GM18499 (cell line): ENCODE measurements at regions not wholly inside any gene's neighbourhood (a gene's known extent, or its start where the extent isn't known, plus 50 kb on each side); places are given as distances from the start of the nearest gene placed in this dataset.
"Not testable (repeated sequence)": the region's sequence is repeated elsewhere in the genome, so short reads cannot be mapped to it uniquely, and the experiment has no call there.

Experiments
- ATAC-seq: cut with Tn5 transposase; IDR thresholded peaks from one replicate; pipeline ENCODE4 v1.9.1; 2021; ENCODE audit warnings: moderate number of reproducible peaks; ENCODE audit not compliant: insufficient read depth, unreplicated experiment

DNA sequence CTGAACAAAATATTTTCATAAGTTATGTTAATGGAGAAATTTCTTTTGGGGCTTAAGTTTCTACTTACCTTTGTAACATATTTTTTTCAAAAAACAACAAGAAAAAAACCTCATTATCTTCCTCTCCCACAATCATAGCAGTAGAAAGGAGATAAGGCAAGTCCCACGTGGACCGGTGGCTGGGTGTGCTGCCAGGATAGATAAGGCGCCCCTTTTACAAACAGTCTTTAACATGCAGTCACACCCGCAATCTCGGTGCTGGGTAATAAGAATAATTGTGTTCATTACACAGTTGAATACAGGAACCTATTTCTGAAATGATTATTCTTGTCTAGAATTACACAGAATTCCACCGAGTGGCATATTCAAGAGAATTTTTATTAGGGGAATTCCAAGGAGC, 1202.3 kb downstream of the UQCRFS1 start:
- ATAC-seq, result no peak

DNA sequence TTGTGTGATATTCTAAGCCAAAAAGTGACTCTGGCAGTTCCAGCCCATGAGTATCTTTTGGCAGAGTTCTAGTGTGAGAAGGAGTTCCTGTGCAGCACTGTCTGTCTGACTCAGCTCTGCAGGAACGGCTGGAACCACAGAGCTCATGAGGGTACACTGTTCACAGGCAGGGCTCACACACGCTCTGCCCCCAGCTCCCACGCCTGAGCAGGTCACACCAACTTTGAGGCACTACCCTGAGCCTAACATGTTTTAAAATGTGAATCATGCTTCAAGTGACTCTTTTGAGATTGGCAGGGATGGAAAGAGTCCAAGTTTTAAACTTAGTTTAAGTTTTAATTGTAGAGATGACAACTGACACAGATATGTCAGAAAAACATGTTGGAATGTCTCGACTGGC, 1203.3 kb downstream of the UQCRFS1 start:
- no peak for ATAC-seq

DNA sequence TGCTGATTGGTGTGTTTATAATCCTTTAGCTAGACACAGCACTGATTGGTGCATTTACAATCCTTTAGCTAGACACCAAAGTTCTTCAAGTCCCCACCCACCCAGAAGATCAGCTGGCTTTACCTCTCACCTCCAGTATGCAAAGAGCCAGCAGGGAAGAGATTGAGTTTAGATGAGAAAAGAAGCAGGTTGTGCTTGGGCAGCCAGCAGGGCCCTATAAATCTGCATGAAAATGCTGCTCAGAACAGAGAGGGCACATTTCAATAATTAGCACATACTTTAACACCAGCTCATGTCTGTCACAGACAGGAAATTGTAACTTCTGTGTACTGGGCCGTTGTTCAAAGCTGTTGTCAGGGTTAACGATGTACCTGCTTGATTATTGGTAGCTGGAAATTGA, 1204.3 kb downstream of the UQCRFS1 start:
- no peak for ATAC-seq

DNA sequence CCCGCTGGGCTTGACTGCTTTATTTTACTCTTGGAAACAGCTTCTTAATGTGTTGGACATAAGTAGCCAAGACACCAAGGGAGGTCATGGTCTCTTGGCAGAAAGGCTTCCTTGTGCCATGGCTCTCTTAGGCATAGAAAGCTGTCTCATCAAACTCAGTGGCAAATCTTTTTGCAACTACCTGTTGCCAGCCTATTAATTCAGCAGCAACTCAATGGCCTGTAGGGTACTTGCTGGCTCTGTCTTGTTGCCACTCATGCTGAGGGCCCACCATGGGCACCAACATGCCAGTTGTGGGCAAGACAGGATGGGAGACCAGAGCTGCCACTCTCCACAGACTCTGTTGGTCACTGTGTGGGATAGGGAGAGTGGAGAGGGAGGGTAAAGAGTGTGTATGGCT, 1209.4 kb downstream of the UQCRFS1 start:
- ATAC-seq, result no peak

DNA sequence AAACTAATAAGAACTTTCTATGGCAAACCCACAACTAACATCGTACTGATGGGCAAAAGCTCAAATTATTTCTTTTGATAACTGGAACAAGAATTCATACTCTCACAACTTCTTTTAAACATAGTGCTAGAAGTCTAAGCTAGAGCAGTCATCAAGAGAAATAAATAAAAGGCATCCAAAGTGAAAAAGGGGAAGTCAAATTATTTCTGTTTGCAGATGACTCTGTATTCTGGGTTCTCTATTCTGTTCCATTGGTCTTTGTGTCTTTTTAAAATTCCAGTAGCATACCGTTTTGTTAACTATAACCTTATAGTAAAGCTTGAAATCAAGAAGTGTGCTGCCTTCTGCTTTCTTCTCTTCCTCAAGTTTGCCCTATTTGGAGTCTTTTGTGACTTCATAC, 1215.9 kb downstream of the UQCRFS1 start:
- ATAC-seq, result no peak

DNA sequence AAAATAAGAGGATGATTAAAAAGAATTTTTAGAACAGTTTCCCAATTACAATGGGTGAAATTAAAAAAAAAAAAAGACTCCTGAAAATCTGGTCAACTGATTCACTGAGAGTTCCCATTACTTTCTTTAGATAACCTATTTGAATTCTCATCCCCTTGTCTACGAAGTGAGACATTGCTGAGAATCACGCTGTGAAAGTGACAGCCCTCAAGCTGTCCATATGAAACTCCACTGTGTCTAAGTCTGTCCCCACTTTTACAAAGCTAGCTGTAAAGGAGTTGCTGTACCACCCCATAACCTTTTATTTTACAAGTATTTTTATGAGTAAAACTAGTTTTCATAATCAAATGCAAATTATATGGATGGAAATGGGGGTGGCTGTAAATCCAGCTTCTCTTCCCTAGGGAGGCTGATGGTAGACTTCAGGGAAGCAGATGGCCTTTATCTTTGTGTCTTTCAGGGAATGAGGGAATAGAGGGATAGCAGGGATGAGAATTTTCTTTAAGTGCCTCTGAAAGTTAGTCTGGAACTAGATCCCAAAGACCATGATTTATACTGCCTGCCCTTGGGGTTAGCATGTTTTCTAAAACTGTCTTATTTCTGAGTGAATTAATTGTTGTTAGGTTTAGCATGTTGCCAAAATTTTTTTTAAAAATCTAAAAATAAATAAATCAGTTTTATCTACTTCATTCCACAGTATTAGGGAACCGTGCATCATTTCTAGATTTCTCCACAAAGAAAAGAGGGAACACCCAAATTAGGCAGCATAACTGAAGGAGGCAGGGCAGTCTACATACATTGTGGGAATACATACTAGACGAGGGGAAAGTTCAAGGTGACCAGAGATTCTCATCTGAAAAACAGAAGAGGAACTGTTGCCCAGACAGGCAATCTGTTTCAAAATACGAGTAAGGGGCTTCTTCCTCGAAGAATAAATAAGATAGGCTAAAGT, 1219.1 kb downstream of the UQCRFS1 start:
- no peak for ATAC-seq

DNA sequence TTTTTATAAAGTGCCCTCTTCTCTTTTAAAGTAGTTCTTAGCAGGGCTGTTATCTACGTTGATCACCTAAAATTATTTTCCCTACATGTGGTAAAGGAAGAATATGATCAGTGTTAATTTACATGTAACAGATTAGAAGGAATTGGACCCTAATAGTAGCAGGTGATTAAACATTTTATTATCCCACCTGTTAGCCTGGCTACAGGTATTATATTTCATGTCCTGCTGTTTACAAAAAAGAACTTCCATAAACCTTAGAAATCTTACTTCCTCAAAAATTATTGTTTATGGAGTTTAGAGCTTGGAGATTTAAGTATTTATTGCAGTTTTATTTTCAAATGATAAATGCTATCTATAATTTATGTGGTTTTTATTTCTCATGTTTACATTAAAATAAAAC, 1226.7 kb downstream of the UQCRFS1 start:
- ATAC-seq, result no peak

DNA sequence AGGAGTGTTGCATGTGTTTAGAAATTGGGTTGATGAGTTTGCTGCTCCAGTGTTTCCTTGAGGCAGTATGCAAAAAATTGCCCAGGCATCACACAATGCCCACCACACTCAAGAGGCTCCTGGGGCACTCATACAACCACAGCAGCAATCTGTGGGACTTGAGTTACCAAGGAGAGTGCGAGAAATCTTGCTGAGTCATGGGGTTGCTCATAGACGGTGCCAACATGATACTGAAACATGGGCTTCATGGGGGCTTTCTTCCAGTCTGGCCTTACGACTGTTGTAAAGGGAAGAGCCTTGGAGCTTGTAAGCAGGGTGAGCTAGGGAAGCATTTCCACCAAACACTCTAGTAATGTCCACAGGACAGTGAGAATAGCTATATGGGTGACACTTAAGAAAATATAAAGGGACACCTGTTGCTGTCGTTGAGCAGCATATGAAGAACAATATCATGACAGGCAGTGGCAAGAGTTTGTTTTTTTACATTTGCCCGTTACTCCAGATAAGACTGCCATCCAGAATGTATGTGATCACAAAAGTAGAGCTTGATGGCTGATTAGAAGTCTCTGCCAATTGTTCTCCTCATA, 1237.4 kb downstream of the UQCRFS1 start:
- no peak for ATAC-seq

DNA sequence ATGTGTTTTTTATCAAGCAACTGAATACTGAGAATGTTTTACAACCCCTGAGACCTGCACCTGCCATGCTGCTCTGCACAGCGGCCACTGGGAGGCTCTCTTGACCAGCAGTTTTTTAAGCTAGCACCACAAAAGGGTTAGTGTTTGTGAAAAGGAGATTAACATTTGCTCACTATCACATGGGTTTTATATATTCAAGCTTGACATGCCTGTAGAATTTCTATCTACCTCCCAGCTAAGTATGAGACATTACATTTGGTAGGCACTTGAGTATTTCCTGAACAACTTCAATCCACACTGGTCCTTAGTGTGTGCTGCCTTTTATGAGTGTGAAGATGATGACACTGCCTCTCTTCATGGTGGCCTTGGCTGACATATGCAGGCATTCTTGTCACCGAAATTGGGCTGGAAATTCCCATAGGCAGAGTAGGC, 1238.9 kb downstream of the UQCRFS1 start:
- no peak for ATAC-seq

DNA sequence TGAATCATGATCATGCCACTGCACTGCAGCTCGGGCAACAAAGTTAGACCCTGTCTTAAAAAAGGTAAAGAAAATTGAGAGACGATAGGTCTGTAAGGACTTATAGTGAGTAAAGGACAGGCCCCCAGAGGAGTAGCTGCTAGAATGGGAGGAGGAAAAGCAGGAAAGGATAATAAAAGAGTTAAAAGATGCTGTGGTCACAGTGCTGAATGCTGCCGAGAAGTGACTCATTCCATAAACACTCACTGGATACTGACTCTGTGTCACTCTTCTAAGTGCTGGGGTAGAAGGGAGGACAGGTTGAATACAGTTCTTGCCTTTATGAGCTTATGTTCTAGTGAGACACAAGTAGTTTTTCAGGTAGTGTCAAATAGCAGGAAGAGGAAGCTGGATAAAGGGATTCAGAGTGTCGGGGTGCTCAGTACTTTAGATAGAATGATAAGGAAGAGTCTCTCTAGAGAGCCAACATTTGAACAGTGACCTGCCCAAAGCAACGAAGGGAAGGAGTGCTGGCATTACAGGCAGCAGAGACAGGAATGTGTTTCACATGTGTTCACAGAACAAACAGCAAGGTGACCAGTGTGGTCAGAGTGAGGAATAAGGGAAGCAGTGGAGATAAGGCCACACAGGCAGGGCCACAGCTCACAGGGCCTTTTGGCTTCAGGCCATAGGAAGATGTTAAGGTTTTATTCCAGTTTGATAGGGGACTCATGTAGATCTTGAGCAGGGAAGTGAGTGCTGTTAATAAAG, 1240.5 kb downstream of the UQCRFS1 start:
- ATAC-seq, result no peak

DNA sequence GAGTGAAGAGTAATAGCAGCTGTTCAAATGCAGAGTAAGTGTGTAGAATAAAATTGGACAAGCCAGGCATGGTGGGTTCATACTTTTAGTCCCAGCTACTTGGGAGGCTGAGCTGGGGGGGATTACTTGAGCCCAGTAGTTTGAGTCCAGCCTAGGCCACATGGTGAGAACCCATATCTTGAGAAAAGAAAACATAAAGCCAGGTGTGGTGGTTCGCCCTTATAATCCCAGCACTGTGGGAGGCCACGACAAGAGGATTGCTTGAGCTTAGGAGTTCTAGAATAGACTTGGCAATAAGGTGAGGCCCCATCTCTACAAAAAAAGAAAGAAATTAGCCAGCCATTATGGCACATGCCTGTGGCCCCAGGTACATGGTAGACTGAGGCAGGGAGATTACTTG, 1241.1 kb downstream of the UQCRFS1 start:
- ATAC-seq, result no peak

DNA sequence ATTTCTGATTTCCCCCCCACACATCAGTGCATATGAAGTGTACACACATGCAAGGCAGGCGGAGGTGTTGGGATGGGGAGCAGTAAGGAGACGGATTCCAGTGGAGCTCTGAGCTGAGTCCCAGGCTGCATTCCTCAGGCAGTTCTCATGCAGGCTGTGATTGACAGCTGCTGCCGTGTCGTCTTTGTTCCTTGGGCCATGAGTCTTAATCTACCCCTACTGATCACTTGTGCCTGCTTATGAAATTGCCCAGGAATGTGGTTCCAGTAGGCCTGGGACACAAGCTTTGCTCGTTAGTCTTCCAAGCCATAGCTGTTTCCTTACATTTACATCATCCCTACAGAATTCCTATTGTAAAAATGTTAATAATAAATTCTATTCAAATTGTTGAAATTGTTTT, 1241.9 kb downstream of the UQCRFS1 start:
- no peak for ATAC-seq

DNA sequence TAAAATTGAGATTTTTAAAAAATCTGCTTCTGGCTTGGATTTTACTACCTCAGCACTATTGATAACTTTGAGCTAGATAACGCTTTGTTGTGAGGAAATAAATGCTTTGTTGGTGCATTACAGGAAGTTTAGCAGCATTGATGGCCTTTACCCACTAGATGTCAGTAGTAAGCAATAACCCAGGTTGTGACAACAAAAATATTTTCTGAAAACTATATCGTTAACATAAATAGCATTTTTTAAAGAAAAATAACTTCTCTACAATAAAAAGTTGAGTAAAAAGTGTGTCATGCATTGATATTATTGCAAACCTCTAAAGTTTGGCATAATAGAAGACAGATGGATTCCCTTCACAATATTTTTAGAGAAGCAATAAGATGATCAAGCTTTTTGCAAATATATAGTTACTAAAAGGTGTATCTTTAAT, 1246.5 kb downstream of the UQCRFS1 start:
- no peak for ATAC-seq

DNA sequence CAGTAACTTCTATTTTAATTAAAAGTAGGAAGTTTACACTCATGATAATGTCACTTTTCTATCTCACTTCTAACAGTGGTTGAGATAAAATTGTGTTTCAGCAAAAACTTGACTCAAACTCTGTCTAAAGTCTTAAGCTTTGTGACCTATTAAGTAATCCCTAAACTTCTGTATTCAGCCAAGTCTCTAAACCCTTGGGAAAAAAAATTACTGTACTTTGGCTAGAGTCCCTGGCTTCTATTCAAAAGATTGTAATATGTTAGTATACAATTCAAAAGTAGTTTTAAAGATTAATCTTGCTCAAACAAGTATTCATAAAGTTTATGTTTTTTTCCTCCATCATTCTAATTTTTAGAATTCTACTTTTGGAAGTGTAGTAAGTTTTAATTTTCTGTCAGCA, 1248.8 kb downstream of the UQCRFS1 start:
- ATAC-seq, result no peak

DNA sequence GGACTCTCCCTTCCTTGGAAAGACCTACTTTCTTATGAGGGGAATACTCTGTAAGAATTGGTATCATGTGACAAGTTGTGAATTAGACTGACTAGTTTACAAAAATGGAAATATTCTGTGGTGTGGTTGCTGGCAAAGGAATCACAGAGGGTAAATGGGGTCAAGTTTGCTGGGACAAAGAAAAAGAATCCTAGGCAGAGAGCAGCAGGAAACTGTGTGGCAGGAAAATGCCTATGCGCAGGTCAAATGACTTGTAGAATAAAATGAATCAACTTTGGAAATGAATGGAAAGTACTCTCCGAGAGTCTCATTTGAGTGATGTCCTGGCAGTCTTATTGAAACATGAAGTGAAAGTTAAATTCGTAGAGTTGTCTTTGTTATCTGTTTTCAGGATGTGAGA, 1250.7 kb downstream of the UQCRFS1 start:
- ATAC-seq, result no peak

DNA sequence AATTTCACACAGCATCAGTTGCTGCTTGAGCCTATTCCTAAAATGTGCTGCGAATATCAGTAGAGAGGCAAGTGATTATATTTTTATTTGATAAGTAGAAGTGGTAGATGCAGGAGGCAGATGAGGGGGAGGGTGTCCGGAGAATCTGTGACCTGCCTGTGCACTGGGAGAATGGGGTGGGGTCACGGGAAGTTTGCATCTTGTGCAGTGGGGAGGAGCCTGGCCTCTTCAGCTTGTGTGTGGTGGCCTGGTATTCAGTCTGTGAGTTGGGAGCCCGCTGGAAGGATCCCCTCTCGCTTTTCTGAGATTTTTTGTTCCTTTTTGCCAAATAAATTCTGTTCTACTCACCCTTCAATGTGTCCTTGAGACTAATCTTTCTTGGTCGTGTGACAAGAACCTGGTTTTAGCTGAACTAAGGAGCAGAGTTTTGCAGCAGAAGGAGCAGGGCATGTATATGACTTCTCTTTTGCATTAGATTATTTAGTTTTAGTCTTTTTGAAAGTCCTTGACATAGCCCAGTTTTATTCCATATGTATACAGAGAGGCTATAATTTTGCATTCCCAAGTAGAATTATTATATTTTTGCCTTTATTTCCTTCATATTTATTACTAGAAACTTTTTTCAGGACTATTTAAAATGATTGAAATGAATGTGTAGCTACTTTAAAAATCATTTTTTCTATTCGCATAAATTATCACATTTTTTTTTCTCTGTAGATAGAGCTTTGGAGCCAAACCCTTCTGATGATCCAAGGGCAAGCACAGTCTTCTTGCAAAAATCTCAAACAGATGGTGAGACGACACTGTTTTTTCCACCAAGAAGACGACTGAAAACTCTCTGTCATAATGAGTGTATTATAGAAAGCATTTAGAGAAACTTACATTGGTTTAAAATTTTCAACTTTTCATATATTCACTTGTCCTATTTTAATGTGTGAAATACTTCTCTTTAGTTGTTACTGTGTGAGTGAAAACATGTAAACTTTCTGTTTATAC, 1257.2 kb downstream of the UQCRFS1 start:
- ATAC-seq, result no peak

DNA sequence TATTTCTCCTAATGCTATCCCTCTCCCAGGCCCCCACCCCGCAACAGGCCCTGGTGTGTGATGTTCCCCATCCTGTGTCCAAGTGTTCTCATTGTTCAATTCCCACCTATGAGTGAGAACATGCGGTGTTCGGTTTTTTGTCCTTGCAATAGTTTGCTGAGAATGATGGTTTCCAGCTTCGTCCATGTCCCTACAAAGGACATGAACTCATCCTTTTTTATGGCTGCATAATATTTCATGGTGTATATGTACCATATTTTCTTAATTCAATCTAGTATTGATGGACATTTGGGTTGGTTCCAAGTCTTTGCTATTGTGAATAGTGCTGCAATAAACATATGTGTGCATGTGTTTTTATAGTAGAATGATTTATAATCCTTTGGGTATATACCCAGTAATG, 1270.3 kb downstream of the UQCRFS1 start:
- not testable (repeated sequence) for ATAC-seq

DNA sequence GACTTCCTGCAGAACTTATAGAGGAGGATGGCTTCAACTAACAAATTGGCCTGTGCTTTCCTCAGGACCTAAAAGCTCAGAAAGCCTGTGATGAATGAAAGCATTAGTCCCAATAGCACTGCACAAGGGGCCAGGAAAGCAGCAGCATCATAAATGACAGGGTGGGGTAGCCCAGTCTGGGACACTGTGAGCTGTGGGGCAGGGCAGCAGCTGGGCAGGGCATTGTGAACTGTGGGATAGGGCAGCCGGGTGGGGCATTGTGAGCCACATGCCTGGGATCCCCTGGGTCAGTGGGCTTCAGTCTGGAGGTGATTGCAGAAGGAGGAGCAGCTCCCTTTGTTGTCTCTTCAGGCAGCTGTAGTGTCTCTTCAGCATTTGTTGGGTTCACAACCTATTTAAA, 1276.8 kb downstream of the UQCRFS1 start:
- ATAC-seq, result no peak

DNA sequence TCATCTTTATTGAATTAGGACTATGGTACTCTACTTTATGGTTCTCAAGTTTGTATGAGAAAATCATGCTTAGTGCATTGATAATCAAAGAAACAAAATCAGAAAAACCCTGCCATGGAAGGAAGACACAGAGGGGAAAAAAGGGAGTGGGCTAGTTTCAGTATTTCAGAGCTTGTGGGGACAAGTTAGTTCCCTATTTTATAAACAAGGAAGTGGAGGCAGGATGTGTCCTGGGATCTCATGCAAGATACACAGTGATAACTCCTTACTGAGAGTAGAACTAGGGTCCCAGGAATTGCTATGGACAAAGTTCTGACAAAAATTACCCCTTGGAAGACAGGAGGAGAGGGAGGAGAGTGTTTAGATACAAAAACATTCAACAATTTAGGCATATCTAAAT, 1277.3 kb downstream of the UQCRFS1 start:
- no peak for ATAC-seq

DNA sequence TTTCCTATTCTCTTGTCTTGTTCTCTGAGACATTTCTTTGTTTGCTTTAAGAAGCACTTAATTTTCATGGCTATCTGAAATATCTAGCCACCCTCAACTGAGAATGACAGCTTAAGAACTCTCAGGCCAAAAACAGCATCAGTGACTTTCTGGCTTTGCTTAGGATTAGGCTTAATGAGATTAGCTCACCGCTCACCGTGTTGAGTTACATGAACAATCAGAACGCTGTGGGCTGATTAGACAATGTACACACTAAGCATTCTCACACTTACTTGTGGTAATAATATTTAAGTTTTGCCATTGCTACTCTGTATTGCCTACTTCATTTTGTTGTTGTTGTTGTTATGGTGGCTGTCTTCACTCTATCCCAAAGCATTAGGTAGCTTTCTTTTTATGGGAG, 1283.6 kb downstream of the UQCRFS1 start:
- ATAC-seq, result no peak
